WTC11 (cell line): ENCODE measurements at regions not wholly inside any gene's neighbourhood (a gene's known extent, or its start where the extent isn't known, plus 50 kb on each side); places are given as distances from the start of the nearest gene placed in this dataset.

Experiments used
- ATAC-seq: fragments of 200-7000 bp; cut with Tn5 transposase; 2 replicates; pipeline ENCODE4 v1.10.0; 2021; ENCODE audit warnings: mild to moderate bottlenecking, moderate library complexity
- CTCF ChIA-PET: fragments of 300-600 bp; sonication (Branson Sonifier 250); formaldehyde crosslinking; loops from one replicate; lab custom pipeline; 2021; ENCODE audit warnings: antibody characterized with exemption; lab: Charles Lee
- POLR2A ChIA-PET: fragments of 350-600 bp; sonication (Branson Sonifier 250); formaldehyde crosslinking; loops from one replicate; lab custom pipeline; 2021; ENCODE audit warnings: antibody characterized with exemption; lab: Charles Lee
- DNase-seq: peaks from one replicate; pipeline ENCODE4 v3.0.0; 2021; ENCODE audit warnings: low spot score
- H3K27ac Mint-ChIP-seq: 2 replicates; pipeline ENCODE4 v1.8.0; 2021; ENCODE audit warnings: mixed read lengths
- H3K27me3 Mint-ChIP-seq: 2 replicates; pipeline ENCODE4 v1.8.0; 2021; ENCODE audit warnings: low read depth, mild to moderate bottlenecking, moderate library complexity, mixed read lengths
- H3K36me3 Mint-ChIP-seq: 2 replicates; pipeline ENCODE4 v1.8.0; 2021; ENCODE audit warnings: mixed read lengths
- H3K4me1 Mint-ChIP-seq: 2 replicates; pipeline ENCODE4 v1.8.0; 2022; ENCODE audit warnings: mixed read lengths
- H3K4me3 Mint-ChIP-seq: 2 replicates; pipeline ENCODE4 v1.8.0; 2021; ENCODE audit warnings: mild to moderate bottlenecking, moderate library complexity, mixed read lengths
- H3K9me3 Mint-ChIP-seq: 2 replicates; pipeline ENCODE4 v1.8.0; 2021; ENCODE audit warnings: mixed read lengths
- ATF1 ChIP-seq: sonication (generic); formaldehyde crosslinking; IDR thresholded peaks from 2 replicates; pipeline ENCODE4 v1.8.1; 2023; ENCODE audit warnings: mild to moderate bottlenecking, moderate library complexity, missing genetic modification reagents
- CBFB ChIP-seq: sonication (generic); formaldehyde crosslinking; IDR thresholded peaks from 2 replicates; pipeline ENCODE4 v1.8.1; 2022; ENCODE audit warnings: mild to moderate bottlenecking, low read depth, missing genetic modification reagents
- CDX4 ChIP-seq: fragments of 250-450 bp; sonication (Bioruptor Pico); IDR thresholded peaks from 2 replicates; pipeline ENCODE4 v1.9.0; 2021; ENCODE audit warnings: moderate library complexity, mild to moderate bottlenecking, inconsistent platforms, borderline replicate concordance
- E2F4 ChIP-seq: sonication (generic); formaldehyde crosslinking; IDR thresholded peaks from 2 replicates; pipeline ENCODE4 v1.8.1; 2022; ENCODE audit warnings: low read depth, mild to moderate bottlenecking, moderate library complexity, missing genetic modification reagents, borderline replicate concordance
- ELF4 ChIP-seq: sonication (generic); formaldehyde crosslinking; IDR thresholded peaks from 2 replicates; pipeline ENCODE4 v1.8.1; 2022; ENCODE audit warnings: low read depth, mild to moderate bottlenecking, moderate library complexity, missing genetic modification reagents
- FOXJ3 ChIP-seq: sonication (generic); formaldehyde crosslinking; IDR thresholded peaks from 2 replicates; pipeline ENCODE4 v1.9.0; 2021; ENCODE audit warnings: missing genetic modification reagents, mild to moderate bottlenecking, borderline replicate concordance
- FOXK1 ChIP-seq: sonication (generic); formaldehyde crosslinking; IDR thresholded peaks from 2 replicates; pipeline ENCODE4 v1.8.0; 2022; ENCODE audit warnings: mild to moderate bottlenecking, moderate library complexity, missing genetic modification reagents
- FOXP1 ChIP-seq: sonication (generic); formaldehyde crosslinking; IDR thresholded peaks from 2 replicates; pipeline ENCODE4 v1.8.0; 2022; ENCODE audit warnings: missing genetic modification reagents, mild to moderate bottlenecking, moderate library complexity, borderline replicate concordance
- IRF1 ChIP-seq: sonication (generic); formaldehyde crosslinking; IDR thresholded peaks from 2 replicates; pipeline ENCODE4 v1.8.0; 2023; ENCODE audit warnings: missing genetic modification reagents
- KAT7 ChIP-seq: sonication (generic); formaldehyde crosslinking; IDR thresholded peaks from 2 replicates; pipeline ENCODE4 v1.8.1; 2023; ENCODE audit warnings: missing genetic modification reagents, mild to moderate bottlenecking, borderline replicate concordance
- MLX ChIP-seq: sonication (generic); formaldehyde crosslinking; IDR thresholded peaks from 2 replicates; pipeline ENCODE4 v1.8.1; 2023; ENCODE audit warnings: mild to moderate bottlenecking, missing genetic modification reagents, moderate library complexity
- MYBL2 ChIP-seq: sonication (generic); formaldehyde crosslinking; IDR thresholded peaks from 2 replicates; pipeline ENCODE4 v1.8.1; 2023; ENCODE audit warnings: mild to moderate bottlenecking, moderate library complexity, missing genetic modification reagents
- NR1H2 ChIP-seq: sonication (generic); formaldehyde crosslinking; IDR thresholded peaks from 2 replicates; pipeline ENCODE4 v1.9.0; 2021; ENCODE audit warnings: mild to moderate bottlenecking, moderate library complexity, missing genetic modification reagents
- NR2C2 ChIP-seq: sonication (generic); formaldehyde crosslinking; IDR thresholded peaks from 2 replicates; pipeline ENCODE4 v1.8.0; 2022; ENCODE audit warnings: mild to moderate bottlenecking, missing genetic modification reagents
- PREB ChIP-seq: sonication (generic); formaldehyde crosslinking; IDR thresholded peaks from 2 replicates; pipeline ENCODE4 v1.8.1; 2022; ENCODE audit warnings: mild to moderate bottlenecking, missing genetic modification reagents, moderate library complexity, borderline replicate concordance
- SMAD3 ChIP-seq: sonication (generic); formaldehyde crosslinking; IDR thresholded peaks from 2 replicates; pipeline ENCODE4 v1.8.0; 2022; ENCODE audit warnings: missing genetic modification reagents, mild to moderate bottlenecking, borderline replicate concordance
- SP1 ChIP-seq: sonication (generic); formaldehyde crosslinking; conservative IDR thresholded peaks from 2 replicates; pipeline ENCODE4 v1.8.1; 2022; ENCODE audit warnings: missing genetic modification reagents
- TCF7 ChIP-seq: sonication (generic); formaldehyde crosslinking; IDR thresholded peaks from 2 replicates; pipeline ENCODE4 v1.8.0; 2022; ENCODE audit warnings: mild to moderate bottlenecking, low read depth, missing genetic modification reagents, moderate library complexity
- USF2 ChIP-seq: sonication (generic); formaldehyde crosslinking; IDR thresholded peaks from 2 replicates; pipeline ENCODE4 v1.8.1; 2023; ENCODE audit warnings: mild to moderate bottlenecking, missing genetic modification reagents, moderate library complexity
- ZNF219 ChIP-seq: sonication (generic); formaldehyde crosslinking; IDR thresholded peaks from 2 replicates; pipeline ENCODE4 v1.8.0; 2023; ENCODE audit warnings: missing genetic modification reagents, mild to moderate bottlenecking, borderline replicate concordance
- ZNF671 ChIP-seq: fragments of 250-450 bp; sonication (Bioruptor Pico); IDR thresholded peaks from 2 replicates; pipeline ENCODE4 v1.8.0; 2021; ENCODE audit warnings: mild to moderate bottlenecking
- TF ChIP-seq, protein P1 (sequence below): sonication (generic); formaldehyde crosslinking; IDR thresholded peaks from 2 replicates; pipeline ENCODE4 v1.8.1; 2022; ENCODE audit warnings: low read depth, missing genetic modification reagents, borderline replicate concordance
- TF ChIP-seq, protein P2 (sequence below): sonication (generic); formaldehyde crosslinking; IDR thresholded peaks from 2 replicates; pipeline ENCODE4 v1.8.0; 2023; ENCODE audit warnings: missing genetic modification reagents, mild to moderate bottlenecking, borderline replicate concordance

GRCh38 chr4:19786616-19787015 is 465.1 kb upstream of the SLIT2 start:
- ChIA-PET POLR2A (no interaction called here), CTCF (no interaction called here)
- TF ChIP-seq FOXJ3 (CRISPR knock-in tag) (no peak), KAT7 (no peak), MLX (CRISPR knock-in tag) (no peak), ATF1 (CRISPR knock-in tag) (no peak), ZNF219 (CRISPR knock-in tag) (no peak), ELF4 (CRISPR knock-in tag) (no peak), USF2 (CRISPR knock-in tag) (no peak), SP1 (CRISPR knock-in tag) (no peak), FOXK1 (no peak), NR1H2 (CRISPR knock-in tag) (no peak), PREB (no peak), NR2C2 (CRISPR knock-in tag) (no peak), MYBL2 (CRISPR knock-in tag) (no peak), FOXP1 (CRISPR knock-in tag) (no peak)
- TF ChIP-seq, protein P1, sequence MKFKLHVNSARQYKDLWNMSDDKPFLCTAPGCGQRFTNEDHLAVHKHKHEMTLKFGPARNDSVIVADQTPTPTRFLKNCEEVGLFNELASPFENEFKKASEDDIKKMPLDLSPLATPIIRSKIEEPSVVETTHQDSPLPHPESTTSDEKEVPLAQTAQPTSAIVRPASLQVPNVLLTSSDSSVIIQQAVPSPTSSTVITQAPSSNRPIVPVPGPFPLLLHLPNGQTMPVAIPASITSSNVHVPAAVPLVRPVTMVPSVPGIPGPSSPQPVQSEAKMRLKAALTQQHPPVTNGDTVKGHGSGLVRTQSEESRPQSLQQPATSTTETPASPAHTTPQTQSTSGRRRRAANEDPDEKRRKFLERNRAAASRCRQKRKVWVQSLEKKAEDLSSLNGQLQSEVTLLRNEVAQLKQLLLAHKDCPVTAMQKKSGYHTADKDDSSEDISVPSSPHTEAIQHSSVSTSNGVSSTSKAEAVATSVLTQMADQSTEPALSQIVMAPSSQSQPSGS, result no peak
- no peak overlapping the region for H3K27ac Mint-ChIP-seq
- no peaks in the 10 kb centered on the region for H3K4me1 Mint-ChIP-seq
- no peak for ATAC-seq
- no peak for DNase-seq
- peaks cover 44% of the 10 kb centered on the region for H3K9me3 Mint-ChIP-seq
- no peak overlapping the region for H3K4me3 Mint-ChIP-seq
- H3K27me3 Mint-ChIP-seq, result no peaks in the 10 kb centered on the region; the same call in 1 of the 2 replicates
- peaks cover 28% of the 10 kb centered on the region for H3K36me3 Mint-ChIP-seq

GRCh38 chr4:19783667-19784223 is 468.0 kb upstream of the SLIT2 start:
- peaks cover 47% of the 10 kb centered on the region for H3K9me3 Mint-ChIP-seq

DNA sequence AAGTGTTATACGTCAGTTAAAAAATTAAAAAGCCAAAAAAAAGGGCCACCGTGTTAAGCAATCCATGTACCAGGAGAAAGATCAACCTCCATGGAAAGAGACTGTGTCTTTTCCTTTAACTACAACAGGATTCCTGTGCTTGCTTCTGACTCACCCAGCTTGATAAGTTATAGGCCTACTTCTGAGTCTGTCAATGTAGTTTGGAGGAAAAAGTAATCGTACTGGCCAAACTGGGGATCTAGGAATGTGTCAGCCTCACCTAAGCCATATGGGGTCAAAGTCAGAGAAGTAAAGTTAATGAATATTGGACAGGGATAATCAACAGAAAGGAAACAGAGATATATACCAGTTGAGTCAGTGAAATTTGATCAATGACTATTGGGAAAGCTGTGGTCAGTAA is 470.8 kb upstream of the SLIT2 start:
- no peaks in the 10 kb centered on the region for H3K4me1 Mint-ChIP-seq
- ChIA-PET CTCF (no interaction called here), POLR2A (no interaction called here)
- ATAC-seq (no peak), DNase-seq (no peak)
- no peak overlapping the region for H3K4me3 Mint-ChIP-seq
- H3K9me3 Mint-ChIP-seq, result peaks cover 47% of the 10 kb centered on the region
- H3K36me3 Mint-ChIP-seq, result peaks cover 26% of the 10 kb centered on the region
- no peak overlapping the region for H3K27ac Mint-ChIP-seq
- no peaks in the 10 kb centered on the region for H3K27me3 Mint-ChIP-seq
- no peak for TF ChIP-seq CDX4
- TF ChIP-seq CBFB (CRISPR knock-in tag), result no peak
- TF ChIP-seq IRF1 (CRISPR knock-in tag), result no peak
- no peak for TF ChIP-seq SMAD3 (CRISPR knock-in tag)
- TF ChIP-seq E2F4 (CRISPR knock-in tag), result no peak
- TF ChIP-seq, protein P2, sequence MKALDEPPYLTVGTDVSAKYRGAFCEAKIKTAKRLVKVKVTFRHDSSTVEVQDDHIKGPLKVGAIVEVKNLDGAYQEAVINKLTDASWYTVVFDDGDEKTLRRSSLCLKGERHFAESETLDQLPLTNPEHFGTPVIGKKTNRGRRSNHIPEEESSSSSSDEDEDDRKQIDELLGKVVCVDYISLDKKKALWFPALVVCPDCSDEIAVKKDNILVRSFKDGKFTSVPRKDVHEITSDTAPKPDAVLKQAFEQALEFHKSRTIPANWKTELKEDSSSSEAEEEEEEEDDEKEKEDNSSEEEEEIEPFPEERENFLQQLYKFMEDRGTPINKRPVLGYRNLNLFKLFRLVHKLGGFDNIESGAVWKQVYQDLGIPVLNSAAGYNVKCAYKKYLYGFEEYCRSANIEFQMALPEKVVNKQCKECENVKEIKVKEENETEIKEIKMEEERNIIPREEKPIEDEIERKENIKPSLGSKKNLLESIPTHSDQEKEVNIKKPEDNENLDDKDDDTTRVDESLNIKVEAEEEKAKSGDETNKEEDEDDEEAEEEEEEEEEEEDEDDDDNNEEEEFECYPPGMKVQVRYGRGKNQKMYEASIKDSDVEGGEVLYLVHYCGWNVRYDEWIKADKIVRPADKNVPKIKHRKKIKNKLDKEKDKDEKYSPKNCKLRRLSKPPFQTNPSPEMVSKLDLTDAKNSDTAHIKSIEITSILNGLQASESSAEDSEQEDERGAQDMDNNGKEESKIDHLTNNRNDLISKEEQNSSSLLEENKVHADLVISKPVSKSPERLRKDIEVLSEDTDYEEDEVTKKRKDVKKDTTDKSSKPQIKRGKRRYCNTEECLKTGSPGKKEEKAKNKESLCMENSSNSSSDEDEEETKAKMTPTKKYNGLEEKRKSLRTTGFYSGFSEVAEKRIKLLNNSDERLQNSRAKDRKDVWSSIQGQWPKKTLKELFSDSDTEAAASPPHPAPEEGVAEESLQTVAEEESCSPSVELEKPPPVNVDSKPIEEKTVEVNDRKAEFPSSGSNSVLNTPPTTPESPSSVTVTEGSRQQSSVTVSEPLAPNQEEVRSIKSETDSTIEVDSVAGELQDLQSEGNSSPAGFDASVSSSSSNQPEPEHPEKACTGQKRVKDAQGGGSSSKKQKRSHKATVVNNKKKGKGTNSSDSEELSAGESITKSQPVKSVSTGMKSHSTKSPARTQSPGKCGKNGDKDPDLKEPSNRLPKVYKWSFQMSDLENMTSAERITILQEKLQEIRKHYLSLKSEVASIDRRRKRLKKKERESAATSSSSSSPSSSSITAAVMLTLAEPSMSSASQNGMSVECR (CRISPR knock-in tag), result no peak
- no peak for TF ChIP-seq TCF7 (CRISPR knock-in tag)

More at GRCh38 chr4:19783667-19784223, 468.0 kb upstream of the SLIT2 start:
- Mint-ChIP-seq H3K4me1 (no peaks in the 10 kb centered on the region), H3K27ac (no peak overlapping the region), H3K27me3 (no peaks in the 10 kb centered on the region), H3K36me3 (peaks cover 26% of the 10 kb centered on the region), H3K4me3 (no peak overlapping the region)
- DNase-seq (no peak), ATAC-seq (no peak)
- no peak for TF ChIP-seq ZNF671
- ChIA-PET POLR2A (no interaction called here), CTCF (no interaction called here)
